HG02981 (cell line): ENCODE measurements at regions not wholly inside any gene's neighbourhood (a gene's known extent, or its start where the extent isn't known, plus 50 kb on each side); places are given as distances from the start of the nearest gene placed in this dataset.

Experiments
- ATAC-seq: cut with Tn5 transposase; IDR thresholded peaks from one replicate; pipeline ENCODE4 v1.9.1; 2021; ENCODE audit warnings: mild to moderate bottlenecking, moderate library complexity; ENCODE audit not compliant: unreplicated experiment

DNA sequence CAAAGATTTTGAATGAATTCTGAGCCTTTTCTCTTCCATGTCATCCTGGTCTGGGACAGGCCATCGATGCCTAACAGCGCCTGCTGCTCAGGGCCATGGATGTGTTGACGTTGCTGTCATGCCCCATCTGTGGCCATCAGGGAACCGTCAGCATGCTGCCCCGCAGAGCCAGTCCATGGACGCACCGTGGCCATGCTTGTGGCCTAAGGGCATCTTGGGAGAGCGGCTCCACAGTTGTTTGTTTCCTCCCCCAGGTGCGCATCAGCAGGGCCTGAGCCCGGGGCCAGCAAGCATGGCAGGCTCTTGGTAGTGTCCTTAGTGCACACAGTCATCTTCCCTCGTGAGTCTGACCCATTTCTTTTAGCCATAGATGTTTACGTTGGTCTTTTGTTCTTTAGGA is 142.7 kb downstream of the VAPA start:
- no peak for ATAC-seq

GRCh38 chr18:10057401-10057893 is 143.6 kb downstream of the VAPA start:
- ATAC-seq = no peak

DNA sequence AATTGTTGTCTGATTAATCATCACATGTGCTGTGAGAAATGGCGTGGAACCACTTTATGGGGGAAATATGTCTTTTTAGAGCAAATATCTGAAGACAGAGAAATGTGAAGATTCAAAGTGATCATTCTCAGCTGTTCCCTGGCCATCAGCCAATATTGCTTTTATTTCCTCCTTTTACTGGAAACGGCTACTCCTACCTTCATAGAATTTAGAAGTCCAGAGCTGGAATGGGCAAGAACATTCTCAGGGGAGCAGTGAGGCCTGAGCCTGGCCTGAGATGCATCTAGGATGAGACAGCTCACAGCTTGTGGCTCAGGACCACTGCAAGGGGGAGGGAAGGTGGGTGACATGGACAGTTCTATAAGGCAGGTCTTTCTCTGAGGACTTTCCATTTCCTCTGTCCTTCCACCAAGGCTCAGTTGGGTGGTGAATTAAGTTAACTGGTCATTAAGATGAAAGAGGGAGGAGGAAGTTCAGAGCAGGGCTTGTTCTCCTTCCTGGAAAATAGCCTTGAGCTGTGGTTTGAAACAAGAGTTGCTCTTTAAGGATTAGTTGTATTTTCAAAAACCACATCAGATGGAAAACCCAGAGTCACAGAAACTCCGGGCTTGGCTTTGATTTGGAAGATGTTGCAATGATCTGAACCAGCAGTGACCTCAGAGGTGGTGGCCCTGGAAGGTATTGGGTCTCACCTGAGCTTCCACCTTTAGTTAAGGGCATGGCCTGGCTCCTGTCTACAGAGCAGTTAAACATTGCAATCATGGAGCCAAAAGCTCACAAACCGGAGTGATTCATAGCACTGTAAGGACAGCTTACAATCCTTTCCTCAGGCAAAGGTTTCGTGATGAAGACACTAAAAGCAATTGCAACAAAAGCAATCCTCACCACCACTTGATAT is 144.3 kb downstream of the VAPA start:
- ATAC-seq = no peak

DNA sequence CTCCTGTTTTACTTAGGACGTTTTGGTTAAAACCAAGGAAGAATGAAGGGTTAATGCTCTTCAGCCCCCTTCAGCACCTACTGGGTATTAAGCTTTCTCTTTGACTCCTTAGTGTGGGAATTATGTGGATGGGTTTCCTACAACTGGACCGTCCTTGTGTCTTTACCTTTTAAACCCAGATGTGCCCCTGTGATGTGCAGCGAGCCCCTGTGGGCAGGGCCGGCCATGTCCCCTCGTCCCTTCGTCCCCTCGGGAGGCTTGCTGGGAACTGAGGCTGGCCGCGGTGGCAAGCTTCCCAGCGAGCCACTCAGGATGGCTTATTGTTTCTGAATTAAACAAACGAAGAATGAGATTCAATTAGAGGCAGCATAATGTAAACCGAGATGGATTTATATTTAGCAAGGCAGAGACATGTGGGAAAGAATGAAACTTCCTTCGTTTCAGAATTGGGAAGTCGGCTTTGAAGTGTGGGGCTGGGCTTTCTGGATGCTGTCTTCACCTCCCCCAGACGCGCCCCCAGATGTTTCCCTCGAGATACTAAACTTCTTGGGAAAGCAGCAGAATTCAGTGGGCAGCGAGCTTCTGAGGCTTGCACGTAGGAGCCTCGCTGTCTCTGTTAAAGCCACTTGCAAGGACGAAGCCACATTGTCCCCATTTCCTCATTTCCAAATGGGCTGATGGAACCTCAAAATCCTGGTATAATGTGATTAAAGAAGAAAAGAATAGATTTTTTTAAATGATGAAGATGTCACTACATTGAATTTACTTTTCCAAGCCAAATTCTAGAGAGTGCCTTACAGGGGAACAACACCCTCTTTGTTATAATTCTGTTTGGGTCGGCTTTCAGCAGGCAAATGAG is 146.0 kb downstream of the VAPA start:
- ATAC-seq = no peak

DNA sequence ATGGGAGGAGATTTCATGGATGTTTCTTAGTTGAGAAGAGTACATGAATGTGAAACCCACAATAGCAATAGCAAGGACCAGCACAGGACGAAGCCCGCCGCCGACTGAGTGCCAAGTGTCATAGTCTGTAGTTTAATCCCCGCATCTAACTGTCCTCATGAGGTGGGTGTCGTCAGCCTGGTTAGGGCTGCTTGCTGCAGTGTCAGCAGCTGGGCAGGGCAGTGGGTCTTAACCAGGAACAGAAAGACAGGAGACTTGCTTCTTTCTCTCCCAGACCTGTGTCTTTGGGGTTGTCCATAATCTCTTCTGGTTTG is 146.6 kb downstream of the VAPA start:
- no peak for ATAC-seq

DNA sequence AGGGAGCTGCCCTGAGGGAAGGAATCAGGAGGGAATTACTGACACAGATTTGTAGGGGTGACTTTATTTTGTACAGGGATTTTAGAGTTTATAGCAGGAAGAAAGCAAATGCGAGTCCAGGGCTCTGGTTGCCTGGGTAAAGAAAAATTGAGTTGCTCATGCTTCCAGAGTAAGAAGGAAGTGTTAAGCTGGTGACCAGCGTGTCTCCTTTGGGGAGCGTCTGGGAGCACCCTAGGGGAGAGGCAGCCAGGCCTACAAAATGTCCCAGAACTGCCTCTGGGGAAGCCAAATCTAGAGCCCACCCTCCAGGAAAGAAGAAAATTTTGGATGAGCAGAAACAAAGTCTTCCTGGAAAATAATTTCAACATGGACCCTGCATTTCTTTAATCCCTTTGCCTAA is 147.0 kb downstream of the VAPA start:
- no peak for ATAC-seq

GRCh38 chr18:10061566-10062140 is 147.8 kb downstream of the VAPA start:
- ATAC-seq = no peak

GRCh38 chr18:10062302-10063300 is 148.8 kb downstream of the VAPA start:
- ATAC-seq = no peak

DNA sequence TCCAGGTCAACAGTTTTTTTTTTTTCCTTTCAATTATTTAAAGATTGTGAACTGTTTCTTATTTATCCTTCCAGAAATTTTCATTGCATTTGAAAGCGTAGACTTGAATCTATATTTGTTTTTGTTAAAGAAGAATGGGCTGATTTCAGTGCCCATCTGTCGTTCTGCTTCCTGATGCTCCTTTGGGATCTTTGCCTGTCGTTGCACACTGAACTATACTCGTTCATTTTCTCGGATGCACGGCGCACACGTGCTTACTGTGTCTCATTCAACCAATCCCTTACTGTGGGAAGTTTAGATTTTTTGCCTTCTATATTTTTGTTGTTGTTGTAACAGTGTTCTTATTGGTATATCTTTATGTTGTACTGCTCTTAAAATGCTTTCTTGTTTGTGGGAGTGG is 149.7 kb downstream of the VAPA start:
- no peak for ATAC-seq

DNA sequence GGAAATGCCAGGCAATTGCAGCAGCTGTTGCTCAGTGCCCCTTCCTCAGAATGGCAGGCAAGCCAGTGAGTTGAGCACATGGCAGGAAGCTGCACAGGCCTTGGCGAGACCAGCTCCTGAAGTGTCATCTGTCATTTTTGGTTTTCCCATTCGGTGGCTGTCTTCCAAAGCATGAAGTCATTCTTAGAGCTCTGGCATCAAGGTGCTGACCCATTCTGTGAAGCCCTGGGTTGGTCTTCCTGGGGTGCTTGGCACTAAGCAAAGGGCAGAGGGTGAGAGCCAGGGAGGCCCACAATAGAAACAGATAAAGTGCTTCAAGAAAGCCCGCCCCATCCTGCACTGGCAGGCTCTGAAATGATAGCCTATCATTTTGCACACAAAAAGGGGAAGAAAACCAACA is 150.5 kb downstream of the VAPA start:
- ATAC-seq = no peak

DNA sequence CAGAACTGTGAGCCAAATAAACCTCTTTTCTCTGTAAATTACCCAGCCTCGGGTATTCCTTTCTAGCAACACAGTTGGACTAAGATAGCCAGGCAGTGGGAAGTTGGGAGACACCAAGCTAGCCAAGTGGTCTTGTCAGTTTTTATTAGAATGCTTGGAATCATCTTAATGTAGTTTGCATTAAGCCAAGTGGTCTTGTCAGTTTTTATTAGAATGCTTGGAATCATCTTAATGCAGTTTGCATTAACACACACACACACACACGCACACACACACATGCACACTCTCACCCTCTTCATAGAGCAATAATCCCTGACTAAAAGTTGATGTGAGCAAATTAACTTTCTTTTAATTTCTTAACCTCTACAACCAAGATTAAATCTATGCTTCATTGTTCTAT is 151.5 kb downstream of the VAPA start:
- no peak for ATAC-seq

DNA sequence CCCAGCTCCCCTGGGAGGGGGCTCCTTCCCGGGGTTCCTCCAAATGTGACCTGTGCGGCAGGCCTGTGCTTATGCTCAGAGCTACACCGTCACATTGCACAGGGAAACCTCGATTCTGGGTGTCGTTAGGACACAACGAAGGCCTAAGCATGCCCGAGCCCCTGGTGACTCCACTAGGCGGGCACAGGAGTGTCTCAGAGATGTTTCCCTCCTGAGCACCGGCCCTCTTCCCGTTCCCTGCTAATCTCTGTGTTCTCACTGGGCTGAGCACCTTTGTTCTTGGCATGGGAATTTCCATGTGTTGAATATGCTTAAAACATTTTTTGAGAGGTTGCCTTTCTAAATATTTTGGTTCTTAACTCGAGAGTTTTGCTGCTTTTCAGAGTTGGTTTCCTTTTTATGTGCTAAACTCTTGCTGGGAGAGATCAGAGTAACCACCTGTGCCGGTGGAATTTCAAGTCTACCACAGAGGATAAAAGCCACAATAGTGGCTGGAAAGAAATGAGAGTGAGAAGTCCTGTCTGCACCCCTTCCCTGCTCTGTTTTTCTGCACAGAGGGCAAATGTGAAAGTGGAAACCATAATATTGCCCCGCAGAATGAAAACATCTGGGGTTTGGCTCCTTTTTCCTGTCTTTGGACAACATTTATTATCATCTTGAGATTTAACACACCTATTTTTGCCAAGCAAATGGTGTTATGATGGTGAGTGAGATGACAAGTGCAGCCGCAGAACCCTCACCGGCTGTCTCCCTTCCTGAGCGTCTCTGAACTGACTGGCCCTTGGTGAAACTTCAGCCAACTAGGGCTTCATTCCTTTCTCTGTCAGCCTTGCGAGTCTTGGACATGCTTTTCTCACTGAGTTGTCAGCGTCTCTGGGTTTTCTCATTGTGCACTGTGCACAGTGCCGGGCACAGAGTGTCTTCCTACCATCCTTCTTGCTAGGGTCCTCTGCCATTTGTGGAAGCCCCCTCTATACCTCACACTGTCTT is 154.1 kb downstream of the VAPA start:
- ATAC-seq = no peak

DNA sequence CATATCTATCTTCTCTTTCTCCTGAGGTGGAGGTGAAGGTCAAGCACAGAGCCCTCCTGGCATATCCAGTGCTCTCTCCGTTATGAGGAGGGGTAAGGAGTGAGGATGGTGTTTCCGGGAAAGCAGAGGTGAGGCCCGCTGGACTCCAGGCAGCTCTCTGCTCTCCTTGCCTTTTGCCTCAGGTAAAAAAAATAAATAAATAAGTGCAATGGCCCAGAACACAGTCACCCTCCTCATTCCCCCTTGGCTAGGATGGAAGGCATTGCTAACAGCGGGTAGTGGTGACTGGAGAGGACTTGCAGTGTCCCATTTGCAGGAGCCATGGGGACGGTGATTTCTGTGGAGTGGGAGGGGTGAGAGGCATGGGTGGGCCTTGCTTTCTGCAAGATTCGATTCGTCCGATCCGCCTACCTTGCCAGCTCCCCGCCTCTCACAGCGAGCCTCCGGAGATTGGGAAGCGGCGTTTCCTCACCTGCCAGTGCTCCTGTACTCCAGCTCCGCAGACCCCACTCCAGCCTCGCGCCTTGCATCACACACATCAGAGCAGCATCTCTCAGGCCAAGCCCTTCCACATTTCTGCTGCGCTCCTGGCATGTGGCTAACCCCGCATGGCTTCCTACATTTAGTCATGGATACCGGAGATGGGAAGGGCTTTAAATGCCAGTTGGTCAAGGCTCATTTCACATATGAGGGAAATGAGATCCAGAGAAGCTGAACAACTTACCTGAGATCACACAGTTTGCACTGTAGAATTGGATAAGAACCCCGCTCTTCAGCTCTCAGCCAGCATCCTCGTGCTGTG is 155.2 kb downstream of the VAPA start:
- no peak for ATAC-seq

GRCh38 chr18:10070561-10071000 is 156.8 kb downstream of the VAPA start:
- no peak for ATAC-seq

DNA sequence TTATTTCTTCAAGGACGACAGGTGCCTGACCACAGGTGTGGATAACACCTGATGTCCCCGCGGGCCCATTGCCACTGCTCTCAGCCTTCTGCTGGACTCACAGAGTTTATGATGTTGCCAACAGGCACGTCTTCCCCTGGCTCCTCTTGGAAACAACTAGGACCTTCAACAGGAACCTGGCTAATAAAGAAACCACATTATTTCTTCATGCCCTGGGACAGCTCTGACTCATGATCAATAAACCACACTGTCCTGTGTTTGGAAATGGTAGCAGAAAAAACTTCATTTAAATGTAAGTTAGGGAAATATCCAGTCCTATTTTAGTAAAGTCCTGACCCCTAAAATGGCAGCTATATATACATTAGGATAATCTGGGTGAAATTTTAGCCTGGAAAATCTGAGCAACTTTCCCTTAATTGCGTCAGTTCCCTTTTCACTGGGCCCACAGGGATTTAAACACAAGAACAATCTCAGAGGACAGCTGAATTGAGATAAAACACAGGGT is 158.9 kb downstream of the VAPA start:
- ATAC-seq = no peak

DNA sequence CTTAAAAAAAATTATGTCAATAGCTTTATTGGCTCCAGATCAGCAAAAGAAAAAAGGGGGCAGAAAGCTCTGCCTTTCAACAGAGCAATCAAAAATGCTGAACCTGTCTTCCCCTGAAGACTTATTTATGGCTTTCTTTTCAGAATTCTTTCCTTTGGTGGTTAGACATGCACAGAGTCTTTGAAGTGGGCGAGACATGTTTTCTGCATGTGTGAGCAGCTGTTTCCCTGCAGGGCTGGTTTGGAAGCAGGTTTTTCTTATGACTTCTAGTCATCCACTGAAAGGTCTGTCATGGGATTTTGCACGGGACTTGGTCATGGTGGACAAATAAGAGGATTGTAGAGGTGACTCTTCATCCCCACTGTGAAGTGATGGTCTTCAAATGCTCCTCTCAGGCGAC is 160.3 kb downstream of the VAPA start:
- ATAC-seq = no peak

DNA sequence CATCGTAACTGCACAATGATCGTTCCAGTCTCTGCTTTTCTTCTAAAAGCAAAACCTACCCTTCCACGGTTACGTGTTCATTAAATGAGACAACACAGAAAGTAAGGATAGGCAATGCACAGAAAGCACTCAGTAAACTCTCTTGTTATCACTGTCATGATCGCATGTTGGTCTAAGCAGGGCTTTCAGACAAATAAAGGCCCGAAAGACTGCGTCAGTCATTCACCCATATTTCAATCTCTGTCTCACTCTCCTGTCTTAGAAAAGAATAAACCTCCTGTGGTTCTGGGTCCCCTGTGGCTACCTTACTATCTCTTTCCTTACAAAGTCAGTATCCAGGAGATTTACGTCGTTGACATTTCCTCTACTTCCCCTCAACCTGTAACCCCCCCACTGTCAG is 160.9 kb downstream of the VAPA start:
- no peak for ATAC-seq

- ATAC-seq = no peak
These were observed 162.8 kb downstream of the VAPA start for GRCh38 chr18:10076502-10077030.
